H9 (cell line): ENCODE measurements at regions not wholly inside any gene's neighbourhood (a gene's known extent, or its start where the extent isn't known, plus 50 kb on each side); places are given as distances from the start of the nearest gene placed in this dataset.

Experiments
- DNase-seq: peaks from one replicate; pipeline ENCODE4 v3.0.0-alpha.2; 2017
- H2AFZ ChIP-seq: one replicate; pipeline ENCODE4 v1.6.1; 2013; ENCODE audit warnings: mild to moderate bottlenecking, low read length, control low read depth, moderate library complexity
- H2AK5ac ChIP-seq: 2 replicates; pipeline ENCODE4 v1.6.1; 2013; ENCODE audit warnings: low read length, control low read depth, mixed read lengths; ENCODE audit not compliant: insufficient read length
- H2BK120ac ChIP-seq: one replicate; pipeline ENCODE4 v1.6.1; 2013; ENCODE audit warnings: low read depth, mild to moderate bottlenecking, low read length, control low read depth, inconsistent platforms; ENCODE audit not compliant: poor library complexity, severe bottlenecking
- H2BK12ac ChIP-seq: 2 replicates; pipeline ENCODE4 v1.6.1; 2013; ENCODE audit warnings: low read length, control low read depth, mixed read lengths, low read depth; ENCODE audit not compliant: insufficient read length
- H2BK15ac ChIP-seq: 2 replicates; pipeline ENCODE4 v1.6.1; 2013; ENCODE audit warnings: low read depth, low read length, control low read depth
- H2BK20ac ChIP-seq: one replicate; pipeline ENCODE4 v1.6.1; 2013; ENCODE audit warnings: low read depth, mild to moderate bottlenecking, low read length, control low read depth, inconsistent platforms; ENCODE audit not compliant: poor library complexity, severe bottlenecking
- H2BK5ac ChIP-seq: 2 replicates; pipeline ENCODE4 v1.6.1; 2013; ENCODE audit warnings: low read length, control low read depth, mixed read lengths; ENCODE audit not compliant: insufficient read length
- H3K14ac ChIP-seq: 2 replicates; pipeline ENCODE4 v1.6.1; 2013; ENCODE audit warnings: low read length, control low read depth; ENCODE audit not compliant: insufficient read depth
- H3K18ac ChIP-seq: 2 replicates; pipeline ENCODE4 v1.6.1; 2013; ENCODE audit warnings: low read depth, mild to moderate bottlenecking, mixed read lengths, low read length, control low read depth; ENCODE audit not compliant: insufficient read length
- H3K23ac ChIP-seq: 2 replicates; pipeline ENCODE4 v1.6.1; 2013; ENCODE audit warnings: low read length, control low read depth, mixed read lengths, low read depth; ENCODE audit not compliant: insufficient read length
- H3K23me2 ChIP-seq: 2 replicates; pipeline ENCODE4 v1.6.1; 2013; ENCODE audit warnings: low read depth, mild to moderate bottlenecking, mixed read lengths, low read length, control low read depth; ENCODE audit not compliant: insufficient read length, poor library complexity, severe bottlenecking
- H3K27ac ChIP-seq: 2 replicates; pipeline ENCODE4 v1.5.1; 2013; ENCODE audit warnings: low read length, control low read depth, mixed read lengths, low read depth; ENCODE audit not compliant: insufficient read length
- H3K27me3 ChIP-seq: 2 replicates; pipeline ENCODE4 v1.6.1; 2013; ENCODE audit warnings: low read length, control low read depth, inconsistent platforms; ENCODE audit not compliant: insufficient read depth
- H3K4ac ChIP-seq: 2 replicates; pipeline ENCODE4 v1.6.1; 2013; ENCODE audit warnings: low read depth, mild to moderate bottlenecking, control low read depth, inconsistent platforms, low read length, moderate library complexity
- H3K4me1 ChIP-seq: 2 replicates; pipeline ENCODE4 v1.6.1; 2013; ENCODE audit warnings: low read length, control low read depth, inconsistent platforms; ENCODE audit not compliant: insufficient read depth
- H3K4me2 ChIP-seq: 2 replicates; pipeline ENCODE4 v1.6.1; 2013; ENCODE audit warnings: low read length, control low read depth, mixed read lengths; ENCODE audit not compliant: insufficient read length, insufficient read depth
- H3K56ac ChIP-seq: 2 replicates; pipeline ENCODE4 v1.6.1; 2013; ENCODE audit warnings: low read depth, mild to moderate bottlenecking, mixed read lengths, low read length, control low read depth; ENCODE audit not compliant: insufficient read length
- H3K79me1 ChIP-seq: 2 replicates; pipeline ENCODE4 v1.6.1; 2013; ENCODE audit warnings: low read depth, mild to moderate bottlenecking, moderate library complexity, low read length, control low read depth, inconsistent platforms; ENCODE audit not compliant: insufficient read depth, poor library complexity, severe bottlenecking
- H3K79me2 ChIP-seq: 2 replicates; pipeline ENCODE4 v1.6.1; 2013; ENCODE audit warnings: low read length, control low read depth, inconsistent platforms; ENCODE audit not compliant: insufficient read depth
- H3K9ac ChIP-seq: 2 replicates; pipeline ENCODE4 v1.6.1; 2013; ENCODE audit warnings: low read length, control low read depth, mixed read lengths; ENCODE audit not compliant: insufficient read length; ENCODE audit errors: extremely low read depth
- H3K9me3 ChIP-seq: one replicate; pipeline ENCODE4 v1.6.1; 2013; ENCODE audit warnings: low read depth, low read length, inconsistent platforms; ENCODE audit not compliant: control insufficient read depth
- H3T11ph ChIP-seq: one replicate; pipeline ENCODE4 v1.6.1; 2013; ENCODE audit warnings: mild to moderate bottlenecking, low read length, control low read depth, inconsistent platforms
- H4K20me1 ChIP-seq: one replicate; pipeline ENCODE4 v1.6.1; 2013; ENCODE audit not compliant: control insufficient read depth, insufficient read length, insufficient read depth
- H4K5ac ChIP-seq: 2 replicates; pipeline ENCODE4 v1.6.1; 2013; ENCODE audit warnings: low read depth, mild to moderate bottlenecking, mixed read lengths, low read length, control low read depth; ENCODE audit not compliant: insufficient read length
- H4K8ac ChIP-seq: replicated peaks from 2 replicates; pipeline ENCODE4 v1.6.1; 2013; ENCODE audit warnings: low read length, control low read depth, mixed read lengths, low read depth; ENCODE audit not compliant: insufficient read length
- H4K91ac ChIP-seq: 2 replicates; pipeline ENCODE4 v1.6.1; 2013; ENCODE audit warnings: low read depth, mild to moderate bottlenecking, moderate library complexity, mixed read lengths, low read length, control low read depth; ENCODE audit not compliant: insufficient read length
- H3K27ac Mint-ChIP-seq, 3 experiments: 2 replicates in 2 of 3; 3 replicates in 1 of 3; pipeline ENCODE4 v1.8.0; 2020 to 2021; ENCODE audit warnings: mixed read lengths in 3 of 3, mild to moderate bottlenecking in 1 of 3, moderate library complexity in 1 of 3
- H3K27me3 Mint-ChIP-seq: 2 replicates; pipeline ENCODE4 v1.8.0; 2021; ENCODE audit warnings: low read depth, mild to moderate bottlenecking, moderate library complexity, mixed read lengths
- H3K36me3 Mint-ChIP-seq, 3 experiments: 2 replicates in 2 of 3; 3 replicates in 1 of 3; pipeline ENCODE4 v1.8.0; 2020 to 2021; ENCODE audit warnings: low read depth in 3 of 3, mixed read lengths in 3 of 3; ENCODE audit not compliant: insufficient read depth in 1 of 3
- H3K4me1 Mint-ChIP-seq, 2 experiments: 2 replicates each; pipeline ENCODE4 v1.8.0; 2020; ENCODE audit warnings: mixed read lengths in 2 of 2
- H3K4me3 Mint-ChIP-seq, 2 experiments: 2 replicates in 1 of 2; 3 replicates in 1 of 2; pipeline ENCODE4 v1.8.0; 2020 to 2021; ENCODE audit warnings: mild to moderate bottlenecking in 2 of 2, mixed read lengths in 2 of 2, moderate library complexity in 1 of 2
- H3K9me3 Mint-ChIP-seq, 2 experiments: 2 replicates in 1 of 2; 3 replicates in 1 of 2; pipeline ENCODE4 v1.8.0; 2020; ENCODE audit warnings: mild to moderate bottlenecking in 2 of 2, mixed read lengths in 2 of 2, moderate library complexity in 1 of 2
- WGBS: extraction: QIAGEN DNeasy Blood & Tissue Kit; methylation state at CpG from one replicate; pipeline ENCODE4 v1.1.7; 2013; ENCODE audit warnings: missing lambda C conversion rate, low lambda C conversion rate, mixed read lengths; ENCODE audit not compliant: insufficient read length; ENCODE audit errors: extremely low coverage; 5-methylcytosine and 5-hydroxymethylcytosine counted together
- TF ChIP-seq, protein P1 (sequence below): fragments of 200-600 bp; sonication (generic); conservative IDR thresholded peaks from 3 replicates; pipeline ENCODE4 v1.8.0; 2021; ENCODE audit warnings: antibody characterized with exemption, mild to moderate bottlenecking

DNA sequence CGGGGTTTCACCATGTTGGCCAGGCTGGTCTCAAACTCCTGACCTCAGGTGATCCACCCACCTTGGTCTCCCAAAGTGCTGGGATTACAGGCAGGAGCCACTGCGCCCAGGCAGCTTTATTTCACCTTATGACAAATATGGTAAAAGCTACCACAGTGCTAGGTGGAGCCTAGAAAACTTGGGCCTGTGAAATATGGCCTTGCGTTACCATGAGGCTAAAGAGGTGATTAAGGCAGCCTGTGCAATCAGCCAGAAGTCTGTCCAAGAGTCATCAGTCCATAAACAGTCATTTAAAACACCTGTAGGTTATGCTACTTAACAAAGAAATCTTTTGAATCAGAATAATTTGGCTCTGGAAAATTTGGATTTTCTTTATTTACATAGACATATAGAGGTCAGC is 114.8 kb upstream of the ANKH start:
- Histone ChIP-seq H3K23ac (no peak overlapping the region), H2AK5ac (no peak overlapping the region), H2BK15ac (no peak overlapping the region), H3K4ac (no peak overlapping the region), H3K27me3 (no peaks in the 10 kb centered on the region), H3K56ac (no peak overlapping the region), H3K18ac (no peak overlapping the region), H4K8ac (no peak overlapping the region), H2BK120ac (no peak overlapping the region), H3K9me3 (no peaks in the 10 kb centered on the region), H4K5ac (no peak overlapping the region), H2BK20ac (no peak overlapping the region), H2BK12ac (no peak overlapping the region), H3K14ac (no peak overlapping the region), H3K9ac (no peak overlapping the region), H3K23me2 (no peaks in the 10 kb centered on the region), H4K91ac (no peak overlapping the region), H2BK5ac (no peak overlapping the region), H2AFZ (no peak overlapping the region), H3K4me2 (no peak overlapping the region), H3K79me1 (no peaks in the 10 kb centered on the region), H4K20me1 (no peaks in the 10 kb centered on the region), H3K27ac (no peak overlapping the region), H3K4me1 (no peaks in the 10 kb centered on the region), H3K79me2 (no peaks in the 10 kb centered on the region), H3T11ph (no peak overlapping the region)
- Mint-ChIP-seq H3K9me3 (peaks cover 3 to 4% of the 10 kb centered on the region in 2 experiments; a peak in 2 of 5 replicates), H3K27me3 (no peaks in the 10 kb centered on the region), H3K4me1 (no peaks in the 10 kb centered on the region), H3K27ac (no peak overlapping the region), H3K36me3 (peaks cover 0 to 3% (median 0%) of the 10 kb centered on the region in 3 experiments; a peak in 3 of 7 replicates), H3K4me3 (no peak overlapping the region)
- TF ChIP-seq, protein P1, sequence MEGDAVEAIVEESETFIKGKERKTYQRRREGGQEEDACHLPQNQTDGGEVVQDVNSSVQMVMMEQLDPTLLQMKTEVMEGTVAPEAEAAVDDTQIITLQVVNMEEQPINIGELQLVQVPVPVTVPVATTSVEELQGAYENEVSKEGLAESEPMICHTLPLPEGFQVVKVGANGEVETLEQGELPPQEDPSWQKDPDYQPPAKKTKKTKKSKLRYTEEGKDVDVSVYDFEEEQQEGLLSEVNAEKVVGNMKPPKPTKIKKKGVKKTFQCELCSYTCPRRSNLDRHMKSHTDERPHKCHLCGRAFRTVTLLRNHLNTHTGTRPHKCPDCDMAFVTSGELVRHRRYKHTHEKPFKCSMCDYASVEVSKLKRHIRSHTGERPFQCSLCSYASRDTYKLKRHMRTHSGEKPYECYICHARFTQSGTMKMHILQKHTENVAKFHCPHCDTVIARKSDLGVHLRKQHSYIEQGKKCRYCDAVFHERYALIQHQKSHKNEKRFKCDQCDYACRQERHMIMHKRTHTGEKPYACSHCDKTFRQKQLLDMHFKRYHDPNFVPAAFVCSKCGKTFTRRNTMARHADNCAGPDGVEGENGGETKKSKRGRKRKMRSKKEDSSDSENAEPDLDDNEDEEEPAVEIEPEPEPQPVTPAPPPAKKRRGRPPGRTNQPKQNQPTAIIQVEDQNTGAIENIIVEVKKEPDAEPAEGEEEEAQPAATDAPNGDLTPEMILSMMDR: no peak
- no CpG with 5 or more reads among the region's 3 CpGs for WGBS
- DNase-seq: no peak
